Activated T-helper 2 cell treated with anti-CD3 and anti-CD28 coated beads, Interferon-gamma antibody, Interleukin-2, Interleukin-4, amounts not matched to agents 10 μg/mL and 5 μg/mL and 100 μg/mL, durations not matched to agents 14 hours and 24 hours and 36 hours (primary cell): ENCODE measurements at regions not wholly inside any gene's neighbourhood (a gene's known extent, or its start where the extent isn't known, plus 50 kb on each side); places are given as distances from the start of the nearest gene placed in this dataset.

Source experiments
- DNase-seq: peaks from one replicate; pipeline ENCODE4 v3.0.0; 2021; ENCODE audit warnings: low spot score
- H3K27ac Mint-ChIP-seq: one replicate; pipeline ENCODE4 v1.8.0; 2021; ENCODE audit warnings: mixed read lengths
- H3K27me3 Mint-ChIP-seq: one replicate; pipeline ENCODE4 v1.8.0; 2021; ENCODE audit warnings: low read depth, mixed read lengths
- H3K36me3 Mint-ChIP-seq: one replicate; pipeline ENCODE4 v1.8.0; 2021; ENCODE audit warnings: low read depth, mixed read lengths
- H3K4me1 Mint-ChIP-seq: one replicate; pipeline ENCODE4 v1.8.0; 2021; ENCODE audit warnings: low read depth, mixed read lengths
- H3K4me3 Mint-ChIP-seq: one replicate; pipeline ENCODE4 v1.8.0; 2021; ENCODE audit warnings: low read depth, mild to moderate bottlenecking, moderate library complexity, mixed read lengths
- H3K9me3 Mint-ChIP-seq: one replicate; pipeline ENCODE4 v1.8.0; 2021; ENCODE audit warnings: mixed read lengths
- intact Hi-C: fragments of 100-400 bp; cut with micrococcal nuclease; formaldehyde crosslinking; loops from one replicate; pipeline ENCODE4 v1.15.1; 2023

- Mint-ChIP-seq H3K4me1 (no peaks in the 10 kb centered on the region), H3K9me3 (peaks cover 13% of the 10 kb centered on the region), H3K4me3 (no peak overlapping the region), H3K27ac (no peak overlapping the region), H3K27me3 (no peaks in the 10 kb centered on the region), H3K36me3 (no peaks in the 10 kb centered on the region)
- no peak for DNase-seq
- intact Hi-C loops = no loop called here
These were observed 747.2 kb downstream of the OLFM4 start for GRCh38 chr13:53775807-53776206.

DNA sequence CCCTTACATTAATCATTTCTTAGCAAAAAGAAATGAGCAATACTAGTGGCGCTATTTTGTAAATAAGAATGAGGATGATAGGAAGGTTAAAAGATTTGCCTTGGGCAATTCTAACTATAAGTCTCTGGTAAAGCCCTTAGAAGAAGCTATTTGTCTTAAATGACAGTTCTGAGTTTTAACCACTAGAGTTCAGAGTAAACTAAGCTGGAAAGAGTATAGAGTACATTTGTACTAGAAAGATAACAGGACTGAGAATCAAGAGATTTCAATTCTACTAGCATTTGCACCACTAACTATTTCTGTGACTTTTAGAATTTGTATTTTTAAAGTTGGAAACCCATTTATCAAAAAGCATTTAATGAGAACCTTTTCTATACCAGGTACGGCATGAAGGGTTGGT is 750.3 kb downstream of the OLFM4 start:
- Mint-ChIP-seq H3K27ac (no peak overlapping the region), H3K4me1 (no peaks in the 10 kb centered on the region), H3K4me3 (no peak overlapping the region), H3K27me3 (no peaks in the 10 kb centered on the region), H3K36me3 (no peaks in the 10 kb centered on the region), H3K9me3 (peaks cover 4% of the 10 kb centered on the region)
- intact Hi-C loops = no loop called here
- DNase-seq = no peak

DNA sequence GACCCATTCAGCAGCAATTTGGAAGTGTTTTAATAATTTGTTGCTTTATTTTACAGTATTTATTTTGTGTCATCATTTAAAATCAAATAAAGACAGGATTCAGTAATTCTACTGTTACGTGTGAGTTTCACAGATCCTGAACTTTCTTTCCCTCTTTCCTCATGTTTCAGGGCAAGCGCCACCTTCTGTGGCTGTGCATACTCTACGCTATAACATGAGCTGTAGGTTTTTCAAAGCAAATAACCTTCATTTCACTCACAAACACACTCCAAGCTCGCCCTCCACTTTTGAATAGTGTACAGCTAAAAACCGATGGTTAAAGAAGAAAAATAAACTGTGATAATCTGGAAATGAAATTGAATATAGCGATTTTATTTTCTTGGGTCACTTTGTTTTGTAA is 753.3 kb downstream of the OLFM4 start:
- Mint-ChIP-seq H3K36me3 (no peaks in the 10 kb centered on the region), H3K4me1 (no peaks in the 10 kb centered on the region), H3K27ac (no peak overlapping the region), H3K9me3 (no peaks in the 10 kb centered on the region), H3K4me3 (no peak overlapping the region), H3K27me3 (no peaks in the 10 kb centered on the region)
- intact Hi-C loops = no loop called here
- no peak for DNase-seq

GRCh38 chr13:53782488-53782961 is 753.9 kb downstream of the OLFM4 start:
- H3K9me3 Mint-ChIP-seq = no peaks in the 10 kb centered on the region
- H3K27ac Mint-ChIP-seq = no peak overlapping the region
- no peaks in the 10 kb centered on the region for H3K36me3 Mint-ChIP-seq
- no peaks in the 10 kb centered on the region for H3K4me1 Mint-ChIP-seq
- DNase-seq = no peak
- no peaks in the 10 kb centered on the region for H3K27me3 Mint-ChIP-seq
- intact Hi-C loops = no loop called here
- H3K4me3 Mint-ChIP-seq = no peak overlapping the region

DNA sequence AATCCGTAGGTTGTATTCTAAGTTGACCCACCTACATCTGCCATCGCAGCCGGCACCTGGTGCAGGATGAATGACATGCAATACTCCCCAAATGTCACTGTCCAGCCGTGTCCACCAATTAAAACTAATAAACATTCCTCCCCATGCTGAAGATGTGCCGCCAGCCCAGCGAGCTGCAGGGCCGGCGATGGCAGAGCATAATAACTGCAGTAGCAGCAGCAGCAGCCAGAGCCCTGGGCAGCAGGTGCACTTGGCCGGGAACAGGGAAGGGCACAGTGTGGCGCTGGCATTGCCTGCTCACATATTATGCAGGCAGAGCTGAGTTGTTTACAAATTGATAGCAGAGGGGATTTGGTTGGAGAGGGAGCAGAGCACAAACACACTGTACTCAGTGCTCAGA is 754.9 kb downstream of the OLFM4 start:
- no peak for DNase-seq
- intact Hi-C loops = no loop called here
- no peaks in the 10 kb centered on the region for H3K9me3 Mint-ChIP-seq
- H3K4me1 Mint-ChIP-seq = no peaks in the 10 kb centered on the region
- no peak overlapping the region for H3K4me3 Mint-ChIP-seq
- no peak overlapping the region for H3K27ac Mint-ChIP-seq
- H3K36me3 Mint-ChIP-seq = no peaks in the 10 kb centered on the region
- no peaks in the 10 kb centered on the region for H3K27me3 Mint-ChIP-seq

GRCh38 chr13:53788286-53788685 is 759.7 kb downstream of the OLFM4 start:
- Mint-ChIP-seq H3K36me3 (no peaks in the 10 kb centered on the region), H3K9me3 (no peaks in the 10 kb centered on the region), H3K4me3 (no peak overlapping the region), H3K27me3 (no peaks in the 10 kb centered on the region), H3K4me1 (no peaks in the 10 kb centered on the region), H3K27ac (no peak overlapping the region)
- no peak for DNase-seq
- intact Hi-C loops = no loop called here

- no peaks in the 10 kb centered on the region for H3K27me3 Mint-ChIP-seq
- intact Hi-C loops = no loop called here
- no peak overlapping the region for H3K27ac Mint-ChIP-seq
- H3K36me3 Mint-ChIP-seq = no peaks in the 10 kb centered on the region
- peaks cover 25% of the 10 kb centered on the region for H3K9me3 Mint-ChIP-seq
- no peak for DNase-seq
- no peak overlapping the region for H3K4me3 Mint-ChIP-seq
- no peaks in the 10 kb centered on the region for H3K4me1 Mint-ChIP-seq
These were observed 771.4 kb downstream of the OLFM4 start for GRCh38 chr13:53800011-53800410.

GRCh38 chr13:53807251-53807834 is 778.7 kb downstream of the OLFM4 start:
- H3K4me1 Mint-ChIP-seq = no peaks in the 10 kb centered on the region
- peaks cover 20% of the 10 kb centered on the region for H3K9me3 Mint-ChIP-seq
- no peak overlapping the region for H3K4me3 Mint-ChIP-seq

GRCh38 chr13:53821632-53822031 is 793.0 kb downstream of the OLFM4 start:
- intact Hi-C loops = no loop called here
- DNase-seq = no peak
- Mint-ChIP-seq H3K36me3 (no peaks in the 10 kb centered on the region), H3K27ac (no peak overlapping the region), H3K4me3 (no peak overlapping the region), H3K9me3 (peaks cover 35% of the 10 kb centered on the region), H3K27me3 (no peaks in the 10 kb centered on the region), H3K4me1 (no peaks in the 10 kb centered on the region)

More at GRCh38 chr13:53807251-53807834, 778.7 kb downstream of the OLFM4 start:
- Mint-ChIP-seq H3K27ac (no peak overlapping the region), H3K27me3 (no peaks in the 10 kb centered on the region), H3K36me3 (no peaks in the 10 kb centered on the region)
- DNase-seq = no peak
- intact Hi-C loops = no loop called here

DNA sequence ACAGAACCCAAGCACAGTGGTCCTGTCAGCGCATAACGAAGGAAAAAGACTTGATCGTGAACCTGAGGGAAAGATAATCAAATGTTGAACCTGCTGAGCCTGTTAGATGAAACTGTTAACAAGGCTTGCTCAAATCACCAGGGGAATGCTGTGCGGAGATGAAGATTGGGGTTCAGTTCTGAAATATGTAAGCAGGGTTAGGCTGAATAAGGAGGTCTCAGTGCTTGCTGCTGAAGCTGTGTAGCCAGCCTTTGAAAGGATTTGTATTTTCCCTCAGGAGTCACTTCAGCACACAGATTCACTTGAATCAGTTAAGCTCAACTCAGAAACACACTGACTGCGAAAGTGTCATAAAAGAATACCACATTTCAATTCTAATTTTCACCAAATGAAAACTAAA is 793.5 kb downstream of the OLFM4 start:
- intact Hi-C loops = no loop called here
- Mint-ChIP-seq H3K27ac (no peak overlapping the region), H3K4me3 (no peak overlapping the region), H3K4me1 (no peaks in the 10 kb centered on the region), H3K36me3 (no peaks in the 10 kb centered on the region), H3K9me3 (peaks cover 32% of the 10 kb centered on the region), H3K27me3 (no peaks in the 10 kb centered on the region)
- no peak for DNase-seq

- Mint-ChIP-seq H3K9me3 (peaks cover 41% of the 10 kb centered on the region), H3K27me3 (no peaks in the 10 kb centered on the region), H3K4me3 (no peak overlapping the region), H3K27ac (no peak overlapping the region), H3K4me1 (no peaks in the 10 kb centered on the region), H3K36me3 (no peaks in the 10 kb centered on the region)
- intact Hi-C loops = no loop called here
- DNase-seq = no peak
These were observed 810.8 kb downstream of the OLFM4 start for GRCh38 chr13:53839461-53839860.

DNA sequence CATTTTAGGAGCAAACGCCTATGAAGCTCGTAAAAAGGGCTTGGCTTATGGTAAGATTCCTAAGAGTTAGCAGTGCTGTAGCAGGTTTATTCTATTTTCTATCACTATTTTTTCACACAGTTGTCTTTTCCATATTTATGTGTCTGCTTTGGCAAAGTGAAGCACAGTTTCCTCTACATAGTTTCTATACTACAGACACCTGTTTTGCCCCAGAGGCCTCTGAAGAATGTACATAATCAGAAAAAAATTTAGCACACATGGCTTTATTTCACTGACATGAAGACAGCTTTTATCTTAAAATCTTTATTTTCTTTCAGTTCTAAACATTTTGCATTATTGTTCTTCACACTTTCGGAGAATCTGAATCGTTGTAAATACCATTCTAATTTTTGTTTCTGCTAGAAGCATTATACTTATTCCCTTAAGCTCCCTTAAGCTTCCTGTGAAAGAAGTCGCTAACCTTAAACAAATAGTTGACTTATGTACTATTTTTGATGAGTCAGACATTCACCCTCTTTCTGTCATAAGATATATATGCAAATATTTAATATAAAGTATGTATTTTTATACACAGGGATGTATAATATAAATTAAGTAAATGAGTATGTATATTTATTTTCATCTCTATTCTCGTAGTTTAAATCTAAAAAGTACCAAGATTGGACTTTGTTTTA is 816.0 kb downstream of the OLFM4 start:
- no peak for DNase-seq
- Mint-ChIP-seq H3K36me3 (no peaks in the 10 kb centered on the region), H3K9me3 (peaks cover 29% of the 10 kb centered on the region), H3K4me3 (no peak overlapping the region), H3K27ac (no peak overlapping the region), H3K27me3 (no peaks in the 10 kb centered on the region), H3K4me1 (no peaks in the 10 kb centered on the region)
- intact Hi-C loops = no loop called here

DNA sequence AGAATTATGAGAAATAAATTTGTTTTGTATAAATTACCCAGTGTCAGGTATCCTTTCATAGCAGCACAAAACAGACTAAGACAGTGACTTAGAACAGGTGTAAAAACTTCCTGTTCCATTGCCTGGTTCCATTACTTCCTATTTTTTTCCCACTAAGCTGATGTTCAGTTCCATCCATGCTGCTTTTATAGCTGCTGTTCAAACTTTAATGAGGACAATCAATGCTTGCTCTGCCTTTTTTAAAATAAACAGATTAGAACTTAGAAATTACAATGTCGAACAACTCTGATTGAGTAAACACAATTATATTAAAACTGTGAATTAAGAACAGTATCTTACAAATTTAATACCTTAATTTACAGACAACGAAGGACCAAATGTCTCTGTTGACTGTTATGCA is 818.9 kb downstream of the OLFM4 start:
- no peaks in the 10 kb centered on the region for H3K4me1 Mint-ChIP-seq
- H3K27ac Mint-ChIP-seq = no peak overlapping the region
- peaks cover 31% of the 10 kb centered on the region for H3K9me3 Mint-ChIP-seq
- no peak overlapping the region for H3K4me3 Mint-ChIP-seq
- DNase-seq = no peak
- intact Hi-C loops = no loop called here
- no peaks in the 10 kb centered on the region for H3K36me3 Mint-ChIP-seq
- no peaks in the 10 kb centered on the region for H3K27me3 Mint-ChIP-seq
